ENCODE measurements at regions not wholly inside any gene's neighbourhood (a gene's known extent, or its start where the extent isn't known, plus 50 kb on each side); places are given as distances from the start of the nearest gene placed in this dataset.

GRCh38 chr17:51354936-51355335, 94.6 kb downstream of the UTP18 start:
- H3K4me3 ChIP-seq (ENCODE audit: low read depth, low read length) = no peak overlapping the region
- DNase-seq (ENCODE audit: low read depth) = no peak

DNA sequence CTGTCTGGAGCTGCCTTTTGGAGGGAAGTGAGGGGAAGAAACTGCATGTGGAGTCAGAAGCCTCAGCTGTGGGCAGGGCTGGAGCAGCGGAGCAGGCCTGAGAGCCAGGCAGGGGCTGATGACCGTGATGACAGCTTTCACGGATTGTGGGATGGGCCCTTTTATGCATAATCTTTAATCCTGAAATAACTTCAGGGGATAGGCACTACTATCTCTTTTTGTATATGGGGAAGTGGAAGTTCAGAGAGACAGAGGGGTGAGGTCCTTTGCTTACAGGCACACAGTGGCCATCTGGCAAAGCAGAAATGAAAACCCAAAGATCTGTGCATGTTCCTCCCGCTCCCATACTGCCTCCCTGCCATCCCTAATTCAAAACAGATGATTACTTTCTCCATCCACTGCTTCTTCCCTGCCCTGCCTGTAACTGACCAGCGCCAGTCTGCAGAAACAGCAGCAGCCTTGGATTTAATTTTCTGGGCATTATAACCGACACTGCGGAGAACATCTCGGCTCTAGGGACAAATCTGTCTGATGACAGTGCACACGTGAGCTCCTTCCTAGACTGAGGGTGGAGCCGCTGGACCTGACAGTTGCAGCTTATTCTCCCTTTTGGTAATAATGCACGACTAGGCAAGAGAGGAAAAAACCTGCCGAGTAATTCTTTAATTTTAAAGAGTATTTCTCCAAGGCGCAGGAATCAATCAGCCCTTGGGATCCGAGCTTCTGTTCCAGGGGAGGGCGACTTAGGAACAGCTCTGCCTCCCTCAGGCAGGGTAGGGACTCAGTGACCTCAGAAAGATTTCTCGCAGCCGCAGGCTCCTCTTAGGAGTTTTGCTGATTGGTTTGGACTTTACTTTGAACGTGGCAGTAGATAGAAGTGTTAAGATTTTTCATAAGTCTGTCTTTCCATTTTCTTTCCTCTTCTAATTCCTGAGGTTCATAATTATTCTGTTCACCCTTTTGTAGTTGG, 95.4 kb downstream of the UTP18 start:
- H3K4me3 ChIP-seq (ENCODE audit: low read depth, low read length) = no peak overlapping the region
- no peak for DNase-seq (ENCODE audit: low read depth)

More at GRCh38 chr17:51354936-51355335, 94.6 kb downstream of the UTP18 start:
- TF ChIP-seq, protein P1, sequence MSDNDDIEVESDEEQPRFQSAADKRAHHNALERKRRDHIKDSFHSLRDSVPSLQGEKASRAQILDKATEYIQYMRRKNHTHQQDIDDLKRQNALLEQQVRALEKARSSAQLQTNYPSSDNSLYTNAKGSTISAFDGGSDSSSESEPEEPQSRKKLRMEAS (IDR thresholded peaks at IDR 0.05; ENCODE audit: low read depth, low read length) = no peak
- TF ChIP-seq MYC (IDR thresholded peaks at IDR 0.05; ENCODE audit: low read depth, low read length) (no peak), POLR2A (IDR thresholded peaks at IDR 0.05; ENCODE audit: extremely low read depth, insufficient read length) (no peak), CTCF (IDR thresholded peaks at IDR 0.05; ENCODE audit: low read depth, low read length) (no peak)

GRCh38 chr17:51359055-51359454, 98.7 kb downstream of the UTP18 start:
- no peak overlapping the region for H3K4me3 ChIP-seq (ENCODE audit: low read depth, low read length)
- DNase-seq (ENCODE audit: low read depth) = no peak
- no peak for TF ChIP-seq CTCF (IDR thresholded peaks at IDR 0.05; ENCODE audit: low read depth, low read length)
- no peak for TF ChIP-seq POLR2A (IDR thresholded peaks at IDR 0.05; ENCODE audit: extremely low read depth, insufficient read length)
- no peak for TF ChIP-seq MYC (IDR thresholded peaks at IDR 0.05; ENCODE audit: low read depth, low read length)

More for the DNA sequence above, 95.4 kb downstream of the UTP18 start:
- no peak for TF ChIP-seq POLR2A (IDR thresholded peaks at IDR 0.05; ENCODE audit: extremely low read depth, insufficient read length)
- TF ChIP-seq CTCF (IDR thresholded peaks at IDR 0.05; ENCODE audit: low read depth, low read length) = no peak
- TF ChIP-seq, protein P1 (IDR thresholded peaks at IDR 0.05; ENCODE audit: low read depth, low read length) = no peak
- no peak for TF ChIP-seq MYC (IDR thresholded peaks at IDR 0.05; ENCODE audit: low read depth, low read length)

- H3K4me3 ChIP-seq (ENCODE audit: low read depth, low read length) = no peak overlapping the region
- TF ChIP-seq, protein P1 (IDR thresholded peaks at IDR 0.05; ENCODE audit: low read depth, low read length) = no peak
- TF ChIP-seq POLR2A (IDR thresholded peaks at IDR 0.05; ENCODE audit: extremely low read depth, insufficient read length) = no peak
- no peak for TF ChIP-seq CTCF (IDR thresholded peaks at IDR 0.05; ENCODE audit: low read depth, low read length)
- TF ChIP-seq MYC (IDR thresholded peaks at IDR 0.05; ENCODE audit: low read depth, low read length) = no peak
- DNase-seq (ENCODE audit: low read depth) = no peak
Observed at GRCh38 chr17:51362811-51363585, 102.7 kb downstream of the UTP18 start.

DNA sequence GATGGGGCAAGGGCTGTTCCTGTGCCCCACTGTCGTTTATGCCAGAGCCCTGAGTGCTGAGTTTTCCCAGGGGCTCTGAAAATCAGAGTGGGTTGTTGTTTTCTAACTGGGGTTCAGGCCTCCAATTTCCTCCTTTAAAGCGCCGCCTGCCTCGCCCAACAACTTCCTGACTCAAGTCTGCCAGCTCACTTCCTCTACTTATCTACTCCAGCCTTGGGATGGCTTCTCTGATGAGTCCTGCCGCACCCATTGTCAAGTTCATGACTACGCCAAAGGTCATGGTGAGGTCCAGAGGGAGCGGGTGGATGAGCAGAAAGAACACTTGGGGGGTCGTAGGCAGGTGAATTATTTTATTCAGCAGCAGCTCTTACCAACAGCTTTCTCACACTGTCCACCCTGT, 104.7 kb downstream of the UTP18 start:
- TF ChIP-seq CTCF (IDR thresholded peaks at IDR 0.05; ENCODE audit: low read depth, low read length) = no peak
- no peak for TF ChIP-seq MYC (IDR thresholded peaks at IDR 0.05; ENCODE audit: low read depth, low read length)
- TF ChIP-seq, protein P1 (IDR thresholded peaks at IDR 0.05; ENCODE audit: low read depth, low read length) = no peak
- no peak for TF ChIP-seq POLR2A (IDR thresholded peaks at IDR 0.05; ENCODE audit: extremely low read depth, insufficient read length)
- peak; percentile 6 for DNase-seq (ENCODE audit: low read depth)
- no peak overlapping the region for H3K4me3 ChIP-seq (ENCODE audit: low read depth, low read length)
